Fibroblast of peridontal ligament (primary cell): ENCODE measurements at regions not wholly inside any gene's neighbourhood (a gene's known extent, or its start where the extent isn't known, plus 50 kb on each side); places are given as distances from the start of the nearest gene placed in this dataset.
"Not testable (repeated sequence)": the region's sequence is repeated elsewhere in the genome, so short reads cannot be mapped to it uniquely, and the experiment has no call there.

Experiments used
- DNase-seq: peaks from one replicate; pipeline ENCODE4 v3.0.0-alpha.2; 2010; ENCODE audit errors: extremely low read depth

GRCh38 chr6:121867095-121867494 lies 431.6 kb downstream of the GJA1 start:
- DNase-seq: no peak

GRCh38 chr6:121868206-121868605 lies 432.8 kb downstream of the GJA1 start:
- no peak for DNase-seq

- no peak for DNase-seq
Measured at GRCh38 chr6:121873595-121873994, 438.1 kb downstream of the GJA1 start.

- no peak for DNase-seq
Measured at GRCh38 chr6:121876721-121877120, 441.3 kb downstream of the GJA1 start.

- peak; percentile 98 for DNase-seq
Measured at GRCh38 chr6:121879149-121879548, 443.7 kb downstream of the GJA1 start.

- DNase-seq: no peak
Measured at GRCh38 chr6:121880831-121881230, 445.4 kb downstream of the GJA1 start.

GRCh38 chr6:121881974-121882667 lies 446.7 kb downstream of the GJA1 start:
- DNase-seq: peak; percentile 93

GRCh38 chr6:121884091-121884490 lies 448.6 kb downstream of the GJA1 start:
- DNase-seq: peak; percentile 63

GRCh38 chr6:121884620-121885019 lies 449.2 kb downstream of the GJA1 start:
- no peak for DNase-seq

GRCh38 chr6:121885399-121886152 lies 450.1 kb downstream of the GJA1 start:
- no peak for DNase-seq

GRCh38 chr6:121886223-121886830 lies 450.9 kb downstream of the GJA1 start:
- DNase-seq: peak; percentile 80

GRCh38 chr6:121887724-121888123 lies 452.3 kb downstream of the GJA1 start:
- no peak for DNase-seq

- DNase-seq: no peak
Measured at GRCh38 chr6:121890307-121890910, 455.0 kb downstream of the GJA1 start.

- DNase-seq: not testable (repeated sequence)
Measured at GRCh38 chr6:121895731-121896130, 460.3 kb downstream of the GJA1 start.

- no peak for DNase-seq
Measured at GRCh38 chr6:121896363-121896762, 460.9 kb downstream of the GJA1 start.

- peak; percentile 31 for DNase-seq
Measured at GRCh38 chr6:121896771-121897170, 461.3 kb downstream of the GJA1 start.

- peak; percentile 38 for DNase-seq
Measured at GRCh38 chr6:121897337-121897760, 461.9 kb downstream of the GJA1 start.

GRCh38 chr6:121901432-121901831 lies 466.0 kb downstream of the GJA1 start:
- DNase-seq: no peak

GRCh38 chr6:121904559-121904958 lies 469.1 kb downstream of the GJA1 start:
- DNase-seq: no peak

- no peak for DNase-seq
Measured at GRCh38 chr6:121912905-121913304, 477.5 kb downstream of the GJA1 start.

GRCh38 chr6:121917263-121917829 lies 481.9 kb downstream of the GJA1 start:
- no peak for DNase-seq
